ENCODE measurements at regions not wholly inside any gene's neighbourhood (a gene's known extent, or its start where the extent isn't known, plus 50 kb on each side); places are given as distances from the start of the nearest gene placed in this dataset.

GRCh38 chr21:28804089-28804670, 188.5 kb downstream of the LTN1 start:
- H3K36me3 ChIP-seq (ENCODE audit: control insufficient read depth, insufficient read depth, low read length) = no peaks in the 10 kb centered on the region
- TF ChIP-seq CTCF (IDR thresholded peaks at IDR 0.05; ENCODE audit: insufficient read depth, low read length, severe bottlenecking) = no peak
- no peak for DNase-seq (ENCODE audit: low read depth)
- H3K27me3 ChIP-seq (ENCODE audit: control insufficient read depth, insufficient read depth, low read length) = no peaks in the 10 kb centered on the region
- H3K4me3 ChIP-seq (ENCODE audit: low read depth, low read length) = no peak overlapping the region
- FAIRE-seq = no peak

- FAIRE-seq = no peak
These were observed 190.8 kb downstream of the LTN1 start for GRCh38 chr21:28801906-28802305.

GRCh38 chr21:28799926-28800325, 192.8 kb downstream of the LTN1 start:
- H3K27me3 ChIP-seq (ENCODE audit: control insufficient read depth, insufficient read depth, low read length) = no peaks in the 10 kb centered on the region
- DNase-seq (ENCODE audit: low read depth) (no peak), FAIRE-seq (no peak)
- H3K4me3 ChIP-seq (ENCODE audit: low read depth, low read length) = no peak overlapping the region
- no peak for TF ChIP-seq CTCF (IDR thresholded peaks at IDR 0.05; ENCODE audit: insufficient read depth, low read length, severe bottlenecking)
- H3K36me3 ChIP-seq (ENCODE audit: control insufficient read depth, insufficient read depth, low read length) = no peaks in the 10 kb centered on the region

More at GRCh38 chr21:28801906-28802305, 190.8 kb downstream of the LTN1 start:
- Histone ChIP-seq H3K36me3 (ENCODE audit: control insufficient read depth, insufficient read depth, low read length) (no peaks in the 10 kb centered on the region), H3K27me3 (ENCODE audit: control insufficient read depth, insufficient read depth, low read length) (no peaks in the 10 kb centered on the region), H3K4me3 (ENCODE audit: low read depth, low read length) (no peak overlapping the region)
- TF ChIP-seq CTCF (IDR thresholded peaks at IDR 0.05; ENCODE audit: insufficient read depth, low read length, severe bottlenecking) = no peak
- DNase-seq (ENCODE audit: low read depth) = peak; percentile 43

GRCh38 chr21:28798798-28799197, 193.9 kb downstream of the LTN1 start:
- DNase-seq (ENCODE audit: low read depth) (no peak), FAIRE-seq (no peak)
- no peak for TF ChIP-seq CTCF (IDR thresholded peaks at IDR 0.05; ENCODE audit: insufficient read depth, low read length, severe bottlenecking)
- Histone ChIP-seq H3K27me3 (ENCODE audit: control insufficient read depth, insufficient read depth, low read length) (no peaks in the 10 kb centered on the region), H3K36me3 (ENCODE audit: control insufficient read depth, insufficient read depth, low read length) (no peaks in the 10 kb centered on the region), H3K4me3 (ENCODE audit: low read depth, low read length) (no peak overlapping the region)

GRCh38 chr21:28795251-28795650, 197.4 kb downstream of the LTN1 start:
- no peak for DNase-seq (ENCODE audit: low read depth)
- FAIRE-seq = no peak
- Histone ChIP-seq H3K4me3 (ENCODE audit: low read depth, low read length) (no peak overlapping the region), H3K27me3 (ENCODE audit: control insufficient read depth, insufficient read depth, low read length) (no peaks in the 10 kb centered on the region), H3K36me3 (ENCODE audit: control insufficient read depth, insufficient read depth, low read length) (no peaks in the 10 kb centered on the region)
- no peak for TF ChIP-seq CTCF (IDR thresholded peaks at IDR 0.05; ENCODE audit: insufficient read depth, low read length, severe bottlenecking)

- no peak for FAIRE-seq
These were observed 198.3 kb downstream of the LTN1 start for GRCh38 chr21:28794371-28794851.

More at GRCh38 chr21:28794371-28794851, 198.3 kb downstream of the LTN1 start:
- no peak for DNase-seq (ENCODE audit: low read depth)
- no peak for TF ChIP-seq CTCF (IDR thresholded peaks at IDR 0.05; ENCODE audit: insufficient read depth, low read length, severe bottlenecking)
- H3K27me3 ChIP-seq (ENCODE audit: control insufficient read depth, insufficient read depth, low read length) = no peaks in the 10 kb centered on the region
- no peak overlapping the region for H3K4me3 ChIP-seq (ENCODE audit: low read depth, low read length)
- H3K36me3 ChIP-seq (ENCODE audit: control insufficient read depth, insufficient read depth, low read length) = no peaks in the 10 kb centered on the region
